H9 (cell line): ENCODE measurements at regions not wholly inside any gene's neighbourhood (a gene's known extent, or its start where the extent isn't known, plus 50 kb on each side); places are given as distances from the start of the nearest gene placed in this dataset.

ENCODE experiments used
- DNase-seq: peaks from one replicate; pipeline ENCODE4 v3.0.0-alpha.2; 2017
- H2AFZ ChIP-seq: one replicate; pipeline ENCODE4 v1.6.1; 2013; ENCODE audit warnings: mild to moderate bottlenecking, low read length, control low read depth, moderate library complexity
- H2AK5ac ChIP-seq: 2 replicates; pipeline ENCODE4 v1.6.1; 2013; ENCODE audit warnings: low read length, control low read depth, mixed read lengths; ENCODE audit not compliant: insufficient read length
- H2BK120ac ChIP-seq: one replicate; pipeline ENCODE4 v1.6.1; 2013; ENCODE audit warnings: low read depth, mild to moderate bottlenecking, low read length, control low read depth, inconsistent platforms; ENCODE audit not compliant: poor library complexity, severe bottlenecking
- H2BK12ac ChIP-seq: 2 replicates; pipeline ENCODE4 v1.6.1; 2013; ENCODE audit warnings: low read length, control low read depth, mixed read lengths, low read depth; ENCODE audit not compliant: insufficient read length
- H2BK15ac ChIP-seq: 2 replicates; pipeline ENCODE4 v1.6.1; 2013; ENCODE audit warnings: low read depth, low read length, control low read depth
- H2BK20ac ChIP-seq: one replicate; pipeline ENCODE4 v1.6.1; 2013; ENCODE audit warnings: low read depth, mild to moderate bottlenecking, low read length, control low read depth, inconsistent platforms; ENCODE audit not compliant: poor library complexity, severe bottlenecking
- H2BK5ac ChIP-seq: 2 replicates; pipeline ENCODE4 v1.6.1; 2013; ENCODE audit warnings: low read length, control low read depth, mixed read lengths; ENCODE audit not compliant: insufficient read length
- H3K14ac ChIP-seq: 2 replicates; pipeline ENCODE4 v1.6.1; 2013; ENCODE audit warnings: low read length, control low read depth; ENCODE audit not compliant: insufficient read depth
- H3K18ac ChIP-seq: 2 replicates; pipeline ENCODE4 v1.6.1; 2013; ENCODE audit warnings: low read depth, mild to moderate bottlenecking, mixed read lengths, low read length, control low read depth; ENCODE audit not compliant: insufficient read length
- H3K23ac ChIP-seq: 2 replicates; pipeline ENCODE4 v1.6.1; 2013; ENCODE audit warnings: low read length, control low read depth, mixed read lengths, low read depth; ENCODE audit not compliant: insufficient read length
- H3K23me2 ChIP-seq: 2 replicates; pipeline ENCODE4 v1.6.1; 2013; ENCODE audit warnings: low read depth, mild to moderate bottlenecking, mixed read lengths, low read length, control low read depth; ENCODE audit not compliant: insufficient read length, poor library complexity, severe bottlenecking
- H3K27ac ChIP-seq: 2 replicates; pipeline ENCODE4 v1.5.1; 2013; ENCODE audit warnings: low read length, control low read depth, mixed read lengths, low read depth; ENCODE audit not compliant: insufficient read length
- H3K27me3 ChIP-seq: 2 replicates; pipeline ENCODE4 v1.6.1; 2013; ENCODE audit warnings: low read length, control low read depth, inconsistent platforms; ENCODE audit not compliant: insufficient read depth
- H3K4ac ChIP-seq: 2 replicates; pipeline ENCODE4 v1.6.1; 2013; ENCODE audit warnings: low read depth, mild to moderate bottlenecking, control low read depth, inconsistent platforms, low read length, moderate library complexity
- H3K4me1 ChIP-seq: 2 replicates; pipeline ENCODE4 v1.6.1; 2013; ENCODE audit warnings: low read length, control low read depth, inconsistent platforms; ENCODE audit not compliant: insufficient read depth
- H3K4me2 ChIP-seq: 2 replicates; pipeline ENCODE4 v1.6.1; 2013; ENCODE audit warnings: low read length, control low read depth, mixed read lengths; ENCODE audit not compliant: insufficient read length, insufficient read depth
- H3K56ac ChIP-seq: 2 replicates; pipeline ENCODE4 v1.6.1; 2013; ENCODE audit warnings: low read depth, mild to moderate bottlenecking, mixed read lengths, low read length, control low read depth; ENCODE audit not compliant: insufficient read length
- H3K79me1 ChIP-seq: 2 replicates; pipeline ENCODE4 v1.6.1; 2013; ENCODE audit warnings: low read depth, mild to moderate bottlenecking, moderate library complexity, low read length, control low read depth, inconsistent platforms; ENCODE audit not compliant: insufficient read depth, poor library complexity, severe bottlenecking
- H3K79me2 ChIP-seq: 2 replicates; pipeline ENCODE4 v1.6.1; 2013; ENCODE audit warnings: low read length, control low read depth, inconsistent platforms; ENCODE audit not compliant: insufficient read depth
- H3K9ac ChIP-seq: 2 replicates; pipeline ENCODE4 v1.6.1; 2013; ENCODE audit warnings: low read length, control low read depth, mixed read lengths; ENCODE audit not compliant: insufficient read length; ENCODE audit errors: extremely low read depth
- H3K9me3 ChIP-seq: one replicate; pipeline ENCODE4 v1.6.1; 2013; ENCODE audit warnings: low read depth, low read length, inconsistent platforms; ENCODE audit not compliant: control insufficient read depth
- H3T11ph ChIP-seq: one replicate; pipeline ENCODE4 v1.6.1; 2013; ENCODE audit warnings: mild to moderate bottlenecking, low read length, control low read depth, inconsistent platforms
- H4K20me1 ChIP-seq: one replicate; pipeline ENCODE4 v1.6.1; 2013; ENCODE audit not compliant: control insufficient read depth, insufficient read length, insufficient read depth
- H4K5ac ChIP-seq: 2 replicates; pipeline ENCODE4 v1.6.1; 2013; ENCODE audit warnings: low read depth, mild to moderate bottlenecking, mixed read lengths, low read length, control low read depth; ENCODE audit not compliant: insufficient read length
- H4K8ac ChIP-seq: replicated peaks from 2 replicates; pipeline ENCODE4 v1.6.1; 2013; ENCODE audit warnings: low read length, control low read depth, mixed read lengths, low read depth; ENCODE audit not compliant: insufficient read length
- H4K91ac ChIP-seq: 2 replicates; pipeline ENCODE4 v1.6.1; 2013; ENCODE audit warnings: low read depth, mild to moderate bottlenecking, moderate library complexity, mixed read lengths, low read length, control low read depth; ENCODE audit not compliant: insufficient read length
- H3K27ac Mint-ChIP-seq, 3 experiments: 2 replicates in 2 of 3; 3 replicates in 1 of 3; pipeline ENCODE4 v1.8.0; 2020 to 2021; ENCODE audit warnings: mixed read lengths in 3 of 3, mild to moderate bottlenecking in 1 of 3, moderate library complexity in 1 of 3
- H3K27me3 Mint-ChIP-seq: 2 replicates; pipeline ENCODE4 v1.8.0; 2021; ENCODE audit warnings: low read depth, mild to moderate bottlenecking, moderate library complexity, mixed read lengths
- H3K36me3 Mint-ChIP-seq, 3 experiments: 2 replicates in 2 of 3; 3 replicates in 1 of 3; pipeline ENCODE4 v1.8.0; 2020 to 2021; ENCODE audit warnings: low read depth in 3 of 3, mixed read lengths in 3 of 3; ENCODE audit not compliant: insufficient read depth in 1 of 3
- H3K4me1 Mint-ChIP-seq, 2 experiments: 2 replicates each; pipeline ENCODE4 v1.8.0; 2020; ENCODE audit warnings: mixed read lengths in 2 of 2
- H3K4me3 Mint-ChIP-seq, 2 experiments: 2 replicates in 1 of 2; 3 replicates in 1 of 2; pipeline ENCODE4 v1.8.0; 2020 to 2021; ENCODE audit warnings: mild to moderate bottlenecking in 2 of 2, mixed read lengths in 2 of 2, moderate library complexity in 1 of 2
- H3K9me3 Mint-ChIP-seq, 2 experiments: 2 replicates in 1 of 2; 3 replicates in 1 of 2; pipeline ENCODE4 v1.8.0; 2020; ENCODE audit warnings: mild to moderate bottlenecking in 2 of 2, mixed read lengths in 2 of 2, moderate library complexity in 1 of 2
- TF ChIP-seq, protein P1 (sequence below): fragments of 200-600 bp; sonication (generic); conservative IDR thresholded peaks from 3 replicates; pipeline ENCODE4 v1.8.0; 2021; ENCODE audit warnings: antibody characterized with exemption, mild to moderate bottlenecking

GRCh38 chr3:148510561-148510960 is 187.1 kb upstream of the AGTR1 start:
- Mint-ChIP-seq H3K4me1 (no peaks in the 10 kb centered on the region), H3K27me3 (no peaks in the 10 kb centered on the region), H3K36me3 (no peaks in the 10 kb centered on the region), H3K4me3 (no peak overlapping the region), H3K27ac (no peak overlapping the region), H3K9me3 (no peaks in the 10 kb centered on the region)
- no peak overlapping the region for H2BK5ac ChIP-seq
- no peak overlapping the region for H3K4me2 ChIP-seq
- no peaks in the 10 kb centered on the region for H4K20me1 ChIP-seq
- H3K56ac ChIP-seq, result no peak overlapping the region
- no peak for DNase-seq
- H3K14ac ChIP-seq, result no peak overlapping the region
- H3K27me3 ChIP-seq, result no peaks in the 10 kb centered on the region
- no peak overlapping the region for H2BK120ac ChIP-seq
- H3K79me2 ChIP-seq, result no peaks in the 10 kb centered on the region
- H2AK5ac ChIP-seq, result no peak overlapping the region
- H2AFZ ChIP-seq, result no peak overlapping the region
- H3K23me2 ChIP-seq, result no peaks in the 10 kb centered on the region
- no peak overlapping the region for H3T11ph ChIP-seq
- no peak overlapping the region for H2BK15ac ChIP-seq
- H2BK12ac ChIP-seq, result no peak overlapping the region
- H3K23ac ChIP-seq, result no peak overlapping the region
- no peak overlapping the region for H2BK20ac ChIP-seq
- no peak overlapping the region for H4K91ac ChIP-seq
- no peaks in the 10 kb centered on the region for H3K9me3 ChIP-seq
- TF ChIP-seq, protein P1, sequence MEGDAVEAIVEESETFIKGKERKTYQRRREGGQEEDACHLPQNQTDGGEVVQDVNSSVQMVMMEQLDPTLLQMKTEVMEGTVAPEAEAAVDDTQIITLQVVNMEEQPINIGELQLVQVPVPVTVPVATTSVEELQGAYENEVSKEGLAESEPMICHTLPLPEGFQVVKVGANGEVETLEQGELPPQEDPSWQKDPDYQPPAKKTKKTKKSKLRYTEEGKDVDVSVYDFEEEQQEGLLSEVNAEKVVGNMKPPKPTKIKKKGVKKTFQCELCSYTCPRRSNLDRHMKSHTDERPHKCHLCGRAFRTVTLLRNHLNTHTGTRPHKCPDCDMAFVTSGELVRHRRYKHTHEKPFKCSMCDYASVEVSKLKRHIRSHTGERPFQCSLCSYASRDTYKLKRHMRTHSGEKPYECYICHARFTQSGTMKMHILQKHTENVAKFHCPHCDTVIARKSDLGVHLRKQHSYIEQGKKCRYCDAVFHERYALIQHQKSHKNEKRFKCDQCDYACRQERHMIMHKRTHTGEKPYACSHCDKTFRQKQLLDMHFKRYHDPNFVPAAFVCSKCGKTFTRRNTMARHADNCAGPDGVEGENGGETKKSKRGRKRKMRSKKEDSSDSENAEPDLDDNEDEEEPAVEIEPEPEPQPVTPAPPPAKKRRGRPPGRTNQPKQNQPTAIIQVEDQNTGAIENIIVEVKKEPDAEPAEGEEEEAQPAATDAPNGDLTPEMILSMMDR, result no peak
- H4K8ac ChIP-seq, result no peak overlapping the region
- H3K4ac ChIP-seq, result no peak overlapping the region
- no peaks in the 10 kb centered on the region for H3K79me1 ChIP-seq
- H3K18ac ChIP-seq, result no peak overlapping the region
- no peak overlapping the region for H3K27ac ChIP-seq
- H3K4me1 ChIP-seq, result no peaks in the 10 kb centered on the region
- no peak overlapping the region for H3K9ac ChIP-seq
- H4K5ac ChIP-seq, result no peak overlapping the region
